ENCODE measurements at regions not wholly inside any gene's neighbourhood (a gene's known extent, or its start where the extent isn't known, plus 50 kb on each side); places are given as distances from the start of the nearest gene placed in this dataset.

DNA sequence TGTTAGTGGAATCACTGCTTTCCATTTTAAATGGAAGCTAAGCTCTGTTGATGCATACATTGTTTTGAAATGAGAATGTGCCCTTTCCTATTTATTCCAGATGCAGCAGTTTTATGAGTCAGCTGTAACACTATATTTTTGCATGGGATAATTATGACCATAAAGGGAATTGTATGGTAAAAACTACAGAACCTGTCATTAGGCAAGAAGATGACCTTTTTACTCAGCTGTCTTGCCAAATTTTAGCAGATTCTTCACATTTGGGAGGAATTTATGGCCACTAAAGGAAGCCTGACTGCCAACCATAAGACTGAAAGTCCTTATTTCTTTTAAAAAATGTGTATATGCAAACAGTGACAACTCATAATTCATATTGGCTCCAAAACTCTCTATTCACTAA, 356.3 kb upstream of the PRMT6 start:
- TF ChIP-seq ATAD3A (CRISPR knock-in tag; IDR thresholded peaks at IDR 0.05) (no peak), MIXL1 (CRISPR knock-in tag; IDR thresholded peaks at IDR 0.05) (no peak), FOSL1 (CRISPR knock-in tag; IDR thresholded peaks at IDR 0.05; ENCODE audit: borderline replicate concordance) (no peak), RNF2 (conservative IDR thresholded peaks at IDR 0.05; ENCODE audit: low read depth) (no peak), GTF3A (CRISPR knock-in tag; conservative IDR thresholded peaks at IDR 0.05) (no peak), ZBTB7A (CRISPR knock-in tag; IDR thresholded peaks at IDR 0.05) (no peak), ZNF12 (CRISPR knock-in tag; IDR thresholded peaks at IDR 0.05) (no peak), RBFOX2 (IDR thresholded peaks at IDR 0.05; ENCODE audit: low read depth, low read length) (no peak), IKZF4 (CRISPR knock-in tag; IDR thresholded peaks at IDR 0.05; ENCODE audit: borderline replicate concordance, low read depth, not compliant biosample characterization) (no peak), NR2F2 (IDR thresholded peaks at IDR 0.05; ENCODE audit: borderline replicate concordance, low read depth) (no peak), ZNF431 (CRISPR knock-in tag; IDR thresholded peaks at IDR 0.05; ENCODE audit: borderline replicate concordance, low read depth) (no peak), PRPF4 (IDR thresholded peaks at IDR 0.05; ENCODE audit: low read depth, low read length, poor library complexity, severe bottlenecking) (no peak), ZNF619 (CRISPR knock-in tag; IDR thresholded peaks at IDR 0.05) (no peak), ZNF652 (CRISPR knock-in tag; IDR thresholded peaks at IDR 0.05; ENCODE audit: borderline replicate concordance, low read depth) (no peak), HMG20B (CRISPR knock-in tag; conservative IDR thresholded peaks at IDR 0.05) (no peak), STAT5B (CRISPR knock-in tag; IDR thresholded peaks at IDR 0.05) (no peak), ZNF616 (CRISPR knock-in tag; IDR thresholded peaks at IDR 0.05; ENCODE audit: low read depth) (no peak)
- TF ChIP-seq, protein P1, sequence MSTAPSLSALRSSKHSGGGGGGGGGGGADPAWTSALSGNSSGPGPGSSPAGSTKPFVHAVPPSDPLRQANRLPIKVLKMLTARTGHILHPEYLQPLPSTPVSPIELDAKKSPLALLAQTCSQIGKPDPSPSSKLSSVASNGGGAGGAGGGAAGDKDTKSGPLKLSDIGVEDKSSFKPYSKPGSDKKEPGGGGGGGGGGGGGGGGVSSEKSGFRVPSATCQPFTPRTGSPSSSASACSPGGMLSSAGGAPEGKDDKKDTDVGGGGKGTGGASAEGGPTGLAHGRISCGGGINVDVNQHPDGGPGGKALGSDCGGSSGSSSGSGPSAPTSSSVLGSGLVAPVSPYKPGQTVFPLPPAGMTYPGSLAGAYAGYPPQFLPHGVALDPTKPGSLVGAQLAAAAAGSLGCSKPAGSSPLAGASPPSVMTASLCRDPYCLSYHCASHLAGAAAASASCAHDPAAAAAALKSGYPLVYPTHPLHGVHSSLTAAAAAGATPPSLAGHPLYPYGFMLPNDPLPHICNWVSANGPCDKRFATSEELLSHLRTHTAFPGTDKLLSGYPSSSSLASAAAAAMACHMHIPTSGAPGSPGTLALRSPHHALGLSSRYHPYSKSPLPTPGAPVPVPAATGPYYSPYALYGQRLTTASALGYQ (CRISPR knock-in tag; IDR thresholded peaks at IDR 0.05), result no peak
- TF ChIP-seq, protein P2, sequence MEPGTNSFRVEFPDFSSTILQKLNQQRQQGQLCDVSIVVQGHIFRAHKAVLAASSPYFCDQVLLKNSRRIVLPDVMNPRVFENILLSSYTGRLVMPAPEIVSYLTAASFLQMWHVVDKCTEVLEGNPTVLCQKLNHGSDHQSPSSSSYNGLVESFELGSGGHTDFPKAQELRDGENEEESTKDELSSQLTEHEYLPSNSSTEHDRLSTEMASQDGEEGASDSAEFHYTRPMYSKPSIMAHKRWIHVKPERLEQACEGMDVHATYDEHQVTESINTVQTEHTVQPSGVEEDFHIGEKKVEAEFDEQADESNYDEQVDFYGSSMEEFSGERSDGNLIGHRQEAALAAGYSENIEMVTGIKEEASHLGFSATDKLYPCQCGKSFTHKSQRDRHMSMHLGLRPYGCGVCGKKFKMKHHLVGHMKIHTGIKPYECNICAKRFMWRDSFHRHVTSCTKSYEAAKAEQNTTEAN (CRISPR knock-in tag; conservative IDR thresholded peaks at IDR 0.05), result no peak
- TF ChIP-seq, protein P3, sequence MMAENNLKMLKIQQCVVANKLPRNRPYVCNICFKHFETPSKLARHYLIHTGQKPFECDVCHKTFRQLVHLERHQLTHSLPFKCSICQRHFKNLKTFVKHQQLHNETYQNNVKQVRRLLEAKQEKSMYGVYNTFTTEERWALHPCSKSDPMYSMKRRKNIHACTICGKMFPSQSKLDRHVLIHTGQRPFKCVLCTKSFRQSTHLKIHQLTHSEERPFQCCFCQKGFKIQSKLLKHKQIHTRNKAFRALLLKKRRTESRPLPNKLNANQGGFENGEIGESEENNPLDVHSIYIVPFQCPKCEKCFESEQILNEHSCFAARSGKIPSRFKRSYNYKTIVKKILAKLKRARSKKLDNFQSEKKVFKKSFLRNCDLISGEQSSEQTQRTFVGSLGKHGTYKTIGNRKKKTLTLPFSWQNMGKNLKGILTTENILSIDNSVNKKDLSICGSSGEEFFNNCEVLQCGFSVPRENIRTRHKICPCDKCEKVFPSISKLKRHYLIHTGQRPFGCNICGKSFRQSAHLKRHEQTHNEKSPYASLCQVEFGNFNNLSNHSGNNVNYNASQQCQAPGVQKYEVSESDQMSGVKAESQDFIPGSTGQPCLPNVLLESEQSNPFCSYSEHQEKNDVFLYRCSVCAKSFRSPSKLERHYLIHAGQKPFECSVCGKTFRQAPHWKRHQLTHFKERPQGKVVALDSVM (CRISPR knock-in tag; IDR thresholded peaks at IDR 0.05), result no peak
- Histone ChIP-seq H3K4me1 (ENCODE audit: insufficient read depth, low read length) (no peaks in the 10 kb centered on the region), H3K27ac (ENCODE audit: extremely low read length, insufficient read depth, low read length) (no peak overlapping the region), H4K20me1 (ENCODE audit: insufficient read depth, low read length) (no peaks in the 10 kb centered on the region), H3K27me3 (ENCODE audit: control insufficient read depth in 1 of 2, insufficient read depth in 2 of 2, low read length in 2 of 2) (no peaks in the 10 kb centered on the region), H3K79me2 (ENCODE audit: insufficient read depth, low read length) (no peaks in the 10 kb centered on the region), H3K4me2 (ENCODE audit: low read depth, low read length) (no peak overlapping the region), H3K4me3 (replicated peaks in 1 of 3; ENCODE audit: insufficient read depth in 1 of 3, low read depth in 2 of 3, low read length in 3 of 3) (no peak overlapping the region), H2AFZ (ENCODE audit: low read length) (no peak overlapping the region), H3K9ac (ENCODE audit: insufficient read depth, low read depth, low read length) (no peak overlapping the region), H3K9me3 (ENCODE audit: low read length) (peaks cover 88% of the 10 kb centered on the region), H3K36me3 (replicated peaks in 1 of 2; ENCODE audit: control insufficient read depth in 1 of 2, insufficient read depth in 2 of 2, low read length in 2 of 2) (no peaks in the 10 kb centered on the region)
- ChIA-PET POLR2A (no interaction called here), CTCF (ENCODE audit: low intra/inter-chr PET ratio, low total read pairs) (no interaction called here)
- DNase-seq (ENCODE audit: low spot score), result no peak
- no peak for FAIRE-seq
- ATAC-seq, result no peak
- in situ Hi-C loops (cut with HindIII; ENCODE audit: extremely low pct_ligation_motif_present, low pct_unique_long_range_greater_than_20kb), result no loop called here
- intact Hi-C loops (cut with micrococcal nuclease; ENCODE audit: unreplicated experiment), result no loop called here
- BruUV-seq (replicated peaks), result no TSS peak
